Activated CD4-positive, alpha-beta T cell treated with anti-CD3 and anti-CD28 coated beads for 36 hours (primary cell): ENCODE measurements at regions not wholly inside any gene's neighbourhood (a gene's known extent, or its start where the extent isn't known, plus 50 kb on each side); places are given as distances from the start of the nearest gene placed in this dataset.

Source experiments
- ATAC-seq: fragments of 200-7000 bp; cut with Tn5 transposase; one replicate; pipeline ENCODE4 v1.10.0; 2021; ENCODE audit warnings: mild to moderate bottlenecking, moderate library complexity
- CTCF ChIA-PET: fragments of 350-600 bp; sonication (Branson Sonifier 250); formaldehyde crosslinking; loops from one replicate; lab custom pipeline; 2021; ENCODE audit warnings: antibody characterized with exemption; lab: Charles Lee
- POLR2A ChIA-PET: fragments of 350-600 bp; sonication (Branson Sonifier 250); formaldehyde crosslinking; loops from one replicate; lab custom pipeline; 2021; ENCODE audit warnings: antibody characterized with exemption, inconsistent platforms; lab: Charles Lee
- DNase-seq: peaks from one replicate; pipeline ENCODE4 v3.0.0-alpha.2; 2020
- H3K27ac Mint-ChIP-seq: one replicate; pipeline ENCODE4 v1.8.0; 2021; ENCODE audit warnings: mixed read lengths
- H3K27me3 Mint-ChIP-seq: one replicate; pipeline ENCODE4 v1.8.0; 2021; ENCODE audit warnings: mixed read lengths
- H3K36me3 Mint-ChIP-seq: one replicate; pipeline ENCODE4 v1.8.0; 2021; ENCODE audit warnings: low read depth, mixed read lengths
- H3K4me1 Mint-ChIP-seq: one replicate; pipeline ENCODE4 v1.8.0; 2021; ENCODE audit warnings: mixed read lengths
- H3K4me3 Mint-ChIP-seq: one replicate; pipeline ENCODE4 v1.8.0; 2021; ENCODE audit warnings: mild to moderate bottlenecking, moderate library complexity, mixed read lengths
- H3K9me3 Mint-ChIP-seq: one replicate; pipeline ENCODE4 v1.8.0; 2021; ENCODE audit warnings: low read depth, mixed read lengths
- intact Hi-C, 2 experiments: fragments of 100-400 bp; cut with DNase I in 1 of 2; cut with micrococcal nuclease in 1 of 2; formaldehyde crosslinking; loops; one replicate each; pipeline versions ENCODE4 v1.14.2 to v1.15.1; 2022 to 2024; cut with DNase I, micrococcal nuclease

- intact Hi-C loops: no loop called here
- DNase-seq: no peak
- ATAC-seq: no peak
- H3K4me3 Mint-ChIP-seq: no peak overlapping the region
- H3K4me1 Mint-ChIP-seq: no peaks in the 10 kb centered on the region
- no peak overlapping the region for H3K27ac Mint-ChIP-seq
- no peaks in the 10 kb centered on the region for H3K9me3 Mint-ChIP-seq
- no peaks in the 10 kb centered on the region for H3K36me3 Mint-ChIP-seq
- H3K27me3 Mint-ChIP-seq: peaks cover 6% of the 10 kb centered on the region
- ChIA-PET POLR2A (no interaction called here), CTCF (no interaction called here)
Observed at GRCh38 chr16:5465714-5466113, 368.1 kb upstream of the EEF2KMT start.

DNA sequence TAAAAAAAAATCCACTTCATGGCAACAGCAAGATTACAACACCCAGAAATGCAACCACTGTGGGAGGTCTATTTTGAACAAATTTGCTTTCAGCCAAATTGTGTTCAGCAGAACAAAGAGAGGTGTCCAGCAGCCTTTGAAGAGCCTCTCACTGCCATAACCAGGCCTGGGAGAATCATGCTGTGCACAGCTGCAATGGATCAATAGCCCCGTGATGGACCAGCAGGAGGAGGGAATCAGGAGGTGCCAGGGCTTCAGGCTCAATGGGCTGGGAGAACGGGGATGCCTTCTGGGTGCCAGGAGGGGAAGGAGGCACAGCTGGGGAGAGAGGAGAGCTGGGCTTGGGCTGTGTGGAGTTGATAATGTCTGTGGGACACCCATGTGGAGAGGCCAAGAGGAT, 366.2 kb upstream of the EEF2KMT start:
- intact Hi-C loops: no loop called here
- no peak overlapping the region for H3K4me3 Mint-ChIP-seq
- peaks cover 5% of the 10 kb centered on the region for H3K27me3 Mint-ChIP-seq
- no peak for DNase-seq
- no peaks in the 10 kb centered on the region for H3K4me1 Mint-ChIP-seq
- H3K9me3 Mint-ChIP-seq: no peaks in the 10 kb centered on the region
- CTCF ChIA-PET: no interaction called here
- H3K27ac Mint-ChIP-seq: no peak overlapping the region
- ATAC-seq: no peak
- POLR2A ChIA-PET: no interaction called here
- no peaks in the 10 kb centered on the region for H3K36me3 Mint-ChIP-seq

DNA sequence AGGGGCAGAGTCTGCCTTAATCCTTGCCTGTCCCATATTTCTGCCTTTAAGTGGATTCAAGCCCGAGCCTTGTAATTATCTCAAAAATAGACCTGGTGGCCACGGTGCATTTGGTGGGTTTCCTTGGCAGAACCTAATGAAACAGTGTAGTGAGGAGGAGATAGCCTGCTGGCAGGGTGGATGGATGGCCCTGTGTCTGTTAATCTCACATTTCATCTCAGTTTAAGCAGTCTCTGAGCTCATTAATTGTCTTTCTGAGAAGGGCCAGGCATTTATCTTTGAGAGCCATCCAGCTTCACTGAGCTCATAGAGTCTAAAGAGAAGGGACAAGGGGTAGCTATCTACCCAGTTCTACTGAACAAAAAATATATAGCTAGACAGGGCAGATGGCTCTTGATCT, 364.0 kb upstream of the EEF2KMT start:
- peaks cover 5% of the 10 kb centered on the region for H3K27me3 Mint-ChIP-seq
- DNase-seq (no peak), ATAC-seq (no peak)
- POLR2A ChIA-PET: no interaction called here
- intact Hi-C loops: no loop called here
- H3K9me3 Mint-ChIP-seq: peaks cover 2% of the 10 kb centered on the region
- no peak overlapping the region for H3K27ac Mint-ChIP-seq
- CTCF ChIA-PET: no interaction called here
- H3K4me1 Mint-ChIP-seq: no peaks in the 10 kb centered on the region
- no peak overlapping the region for H3K4me3 Mint-ChIP-seq
- no peaks in the 10 kb centered on the region for H3K36me3 Mint-ChIP-seq

DNA sequence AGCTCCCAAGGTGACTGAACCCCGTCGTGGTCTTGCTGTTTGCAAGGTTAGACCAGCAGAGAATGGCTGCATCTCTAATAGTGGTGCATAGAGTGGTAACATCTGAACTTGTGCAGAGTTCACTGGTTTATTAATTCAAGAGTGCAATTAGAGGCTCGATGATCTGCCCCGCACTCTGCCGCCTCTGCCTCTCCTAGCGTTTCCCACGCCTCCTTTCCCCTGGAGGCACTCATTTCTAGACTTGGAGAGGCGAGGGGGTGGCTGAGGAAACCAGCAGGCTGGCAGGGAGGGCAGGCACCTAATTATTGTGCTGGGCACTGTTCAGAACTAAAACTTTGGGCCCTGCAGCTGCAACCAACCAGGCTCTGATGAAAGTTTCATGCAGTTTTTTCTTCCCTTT, 363.5 kb upstream of the EEF2KMT start:
- ChIA-PET CTCF (no interaction called here), POLR2A (no interaction called here)
- Mint-ChIP-seq H3K4me3 (no peak overlapping the region), H3K27ac (no peak overlapping the region), H3K36me3 (no peaks in the 10 kb centered on the region), H3K27me3 (peaks cover 5% of the 10 kb centered on the region), H3K9me3 (peaks cover 2% of the 10 kb centered on the region), H3K4me1 (no peaks in the 10 kb centered on the region)
- intact Hi-C loops: no loop called here
- DNase-seq (no peak), ATAC-seq (no peak)

DNA sequence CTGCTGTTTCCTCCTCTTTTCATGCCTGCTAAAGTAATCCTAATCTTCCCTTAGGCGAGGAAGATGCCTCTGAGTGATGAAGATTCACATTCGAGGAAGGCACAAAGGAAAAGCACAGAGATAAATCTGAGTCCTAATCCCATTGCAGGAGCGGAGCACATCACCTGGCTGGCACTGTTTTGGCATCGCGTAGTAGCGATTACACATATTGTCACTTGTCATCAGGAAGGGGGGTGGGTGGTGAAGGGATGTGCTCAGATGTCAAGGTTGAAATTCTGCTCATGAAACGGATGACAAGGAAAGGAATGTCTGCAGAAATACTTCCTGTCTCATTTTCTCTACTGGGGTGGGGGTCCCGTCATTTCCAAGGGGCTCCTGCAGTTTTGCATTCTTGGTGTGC, 363.1 kb upstream of the EEF2KMT start:
- peaks cover 5% of the 10 kb centered on the region for H3K27me3 Mint-ChIP-seq
- no peak overlapping the region for H3K4me3 Mint-ChIP-seq
- no peak overlapping the region for H3K27ac Mint-ChIP-seq
- POLR2A ChIA-PET: no interaction called here
- ATAC-seq (no peak), DNase-seq (no peak)
- intact Hi-C loops: no loop called here
- no peaks in the 10 kb centered on the region for H3K4me1 Mint-ChIP-seq
- H3K9me3 Mint-ChIP-seq: peaks cover 2% of the 10 kb centered on the region
- CTCF ChIA-PET: no interaction called here
- H3K36me3 Mint-ChIP-seq: no peaks in the 10 kb centered on the region

DNA sequence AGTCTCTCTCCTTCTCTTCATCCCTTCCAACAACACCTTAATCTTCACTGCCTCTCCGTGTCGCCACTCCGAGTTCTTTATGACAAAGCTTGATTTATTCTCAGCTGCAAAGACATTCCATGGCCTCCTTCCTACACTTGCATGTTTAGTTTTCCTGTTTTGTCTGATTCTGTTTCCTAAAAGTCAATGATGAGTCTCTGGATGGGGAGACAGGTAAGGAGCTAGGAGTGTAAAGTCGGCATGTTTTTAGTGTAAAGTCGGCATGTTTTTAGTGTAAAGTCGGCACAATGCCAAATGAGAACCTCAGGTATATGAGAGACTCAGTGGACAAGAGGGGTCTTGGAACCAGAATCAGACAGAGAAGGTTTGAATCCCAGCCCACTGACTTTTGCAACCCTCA, 362.3 kb upstream of the EEF2KMT start:
- CTCF ChIA-PET: no interaction called here
- Mint-ChIP-seq H3K36me3 (no peaks in the 10 kb centered on the region), H3K27ac (no peak overlapping the region), H3K4me1 (no peaks in the 10 kb centered on the region), H3K9me3 (peaks cover 2% of the 10 kb centered on the region), H3K4me3 (no peak overlapping the region), H3K27me3 (peaks cover 5% of the 10 kb centered on the region)
- DNase-seq: no peak
- POLR2A ChIA-PET: no interaction called here
- intact Hi-C loops: no loop called here
- ATAC-seq: no peak

GRCh38 chr16:5455110-5455509, 357.5 kb upstream of the EEF2KMT start:
- no peak overlapping the region for H3K4me3 Mint-ChIP-seq
- H3K9me3 Mint-ChIP-seq: peaks cover 2% of the 10 kb centered on the region
- CTCF ChIA-PET: no interaction called here
- ATAC-seq: no peak
- peaks cover 11% of the 10 kb centered on the region for H3K27me3 Mint-ChIP-seq
- no peak for DNase-seq
- POLR2A ChIA-PET: no interaction called here
- intact Hi-C loops: no loop called here
- H3K36me3 Mint-ChIP-seq: no peaks in the 10 kb centered on the region
- H3K27ac Mint-ChIP-seq: no peak overlapping the region
- H3K4me1 Mint-ChIP-seq: no peaks in the 10 kb centered on the region

DNA sequence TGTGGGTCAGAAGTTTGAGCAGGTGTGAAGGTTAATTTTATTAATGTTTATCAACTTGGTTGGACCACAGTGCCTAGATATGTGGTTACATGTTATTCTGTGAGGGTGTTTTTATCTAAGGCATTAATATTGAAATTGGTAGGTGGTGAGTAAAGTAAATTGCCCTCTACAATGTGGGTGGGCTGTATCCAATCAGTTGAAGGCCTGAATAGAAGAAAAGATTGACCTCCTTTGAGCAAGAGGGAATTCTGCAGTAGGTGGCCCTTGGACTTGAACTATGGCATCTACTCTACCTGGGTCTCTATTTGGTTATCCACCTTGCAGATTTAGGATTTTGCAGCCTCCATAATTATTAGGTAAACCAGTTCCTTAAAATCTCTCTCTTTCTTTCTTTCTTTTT, 356.8 kb upstream of the EEF2KMT start:
- CTCF ChIA-PET: no interaction called here
- DNase-seq (no peak), ATAC-seq (no peak)
- no peaks in the 10 kb centered on the region for H3K4me1 Mint-ChIP-seq
- peaks cover 5% of the 10 kb centered on the region for H3K27me3 Mint-ChIP-seq
- intact Hi-C loops: no loop called here
- H3K36me3 Mint-ChIP-seq: no peaks in the 10 kb centered on the region
- H3K4me3 Mint-ChIP-seq: no peak overlapping the region
- POLR2A ChIA-PET: no interaction called here
- peaks cover 2% of the 10 kb centered on the region for H3K9me3 Mint-ChIP-seq
- H3K27ac Mint-ChIP-seq: no peak overlapping the region

GRCh38 chr16:5451641-5452040, 354.0 kb upstream of the EEF2KMT start:
- ATAC-seq: no peak
- Mint-ChIP-seq H3K27ac (no peak overlapping the region), H3K9me3 (peaks cover under 1% of the 10 kb centered on the region), H3K36me3 (no peaks in the 10 kb centered on the region), H3K27me3 (peaks cover 11% of the 10 kb centered on the region), H3K4me1 (no peaks in the 10 kb centered on the region), H3K4me3 (no peak overlapping the region)
- intact Hi-C loops: no loop called here
- ChIA-PET CTCF (no interaction called here), POLR2A (no interaction called here)
- DNase-seq: no peak

DNA sequence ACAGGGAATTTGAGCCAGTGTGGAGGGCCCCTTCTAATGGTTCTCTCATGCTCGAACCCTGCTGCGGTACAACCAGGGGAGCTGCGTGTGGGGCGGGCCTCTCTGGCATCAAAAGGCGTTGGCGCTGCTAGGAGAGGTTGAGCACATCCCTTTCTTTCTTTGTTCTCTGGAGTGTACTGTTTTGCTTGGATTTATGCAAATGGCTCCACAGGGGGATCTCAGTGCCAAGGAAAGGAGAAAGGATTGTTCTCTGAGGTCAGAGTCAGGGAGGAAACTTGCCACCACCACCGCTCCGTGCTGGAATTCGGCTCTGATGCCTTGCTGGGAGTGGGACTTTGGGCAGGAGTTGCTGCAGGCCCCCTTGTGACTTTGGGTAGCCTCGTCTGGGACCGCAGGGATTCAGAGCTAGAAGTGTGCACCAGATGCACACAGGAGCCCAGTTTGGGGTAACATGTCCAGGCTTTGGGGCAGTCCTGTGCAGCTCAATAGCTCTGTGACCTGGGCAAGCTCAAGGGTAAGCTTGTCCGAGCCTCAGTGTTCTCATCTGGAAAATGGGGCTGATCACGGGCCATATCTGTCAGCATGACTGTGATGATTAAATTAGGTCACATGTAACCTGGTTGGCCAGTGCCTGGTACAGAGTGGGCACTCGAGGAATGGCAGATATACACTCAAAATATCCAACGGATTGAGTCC, 353.0 kb upstream of the EEF2KMT start:
- Mint-ChIP-seq H3K4me3 (no peak overlapping the region), H3K9me3 (no peaks in the 10 kb centered on the region), H3K36me3 (no peaks in the 10 kb centered on the region), H3K27ac (no peak overlapping the region), H3K27me3 (peaks cover 11% of the 10 kb centered on the region), H3K4me1 (no peaks in the 10 kb centered on the region)
- no peak for ATAC-seq
- CTCF ChIA-PET: no interaction called here
- DNase-seq: no peak
- POLR2A ChIA-PET: no interaction called here
- intact Hi-C loops: no loop called here

DNA sequence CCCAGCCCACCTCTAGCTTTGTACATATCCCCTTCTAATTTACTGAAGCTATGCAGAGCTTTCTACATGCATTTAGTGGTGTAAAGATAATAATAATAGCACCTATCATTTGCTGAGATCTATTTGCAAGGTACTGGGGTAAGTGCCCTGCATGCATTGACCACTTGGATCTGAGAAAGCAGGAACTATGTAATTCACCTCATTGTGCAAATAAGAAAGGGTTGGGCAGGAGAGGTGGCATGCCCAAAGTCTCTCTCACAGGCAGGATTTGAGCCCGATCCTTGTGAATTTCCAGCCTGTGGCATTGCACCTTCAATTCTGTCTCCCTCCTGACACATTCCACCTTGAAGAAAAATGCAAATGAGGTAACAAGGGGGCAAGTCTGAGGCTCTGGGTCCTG, 352.3 kb upstream of the EEF2KMT start:
- H3K27me3 Mint-ChIP-seq: peaks cover 11% of the 10 kb centered on the region
- H3K27ac Mint-ChIP-seq: no peak overlapping the region
- H3K4me3 Mint-ChIP-seq: no peak overlapping the region
- DNase-seq (no peak), ATAC-seq (no peak)
- H3K4me1 Mint-ChIP-seq: no peaks in the 10 kb centered on the region
- intact Hi-C loops: no loop called here
- CTCF ChIA-PET: no interaction called here
- POLR2A ChIA-PET: no interaction called here
- no peaks in the 10 kb centered on the region for H3K36me3 Mint-ChIP-seq
- H3K9me3 Mint-ChIP-seq: no peaks in the 10 kb centered on the region

- Mint-ChIP-seq H3K27ac (no peak overlapping the region), H3K4me1 (no peaks in the 10 kb centered on the region), H3K27me3 (peaks cover 11% of the 10 kb centered on the region), H3K9me3 (no peaks in the 10 kb centered on the region), H3K4me3 (no peak overlapping the region), H3K36me3 (no peaks in the 10 kb centered on the region)
- intact Hi-C loops: no loop called here
- DNase-seq (no peak), ATAC-seq (no peak)
- POLR2A ChIA-PET: no interaction called here
- CTCF ChIA-PET: interaction anchor here (0.7 kb wide), 2 partner anchors 64 to 463 kb away, joined by 3 read pairs; no protein-coding TSS in a partner anchor
Observed at GRCh38 chr16:5448798-5449197, 351.2 kb upstream of the EEF2KMT start.

DNA sequence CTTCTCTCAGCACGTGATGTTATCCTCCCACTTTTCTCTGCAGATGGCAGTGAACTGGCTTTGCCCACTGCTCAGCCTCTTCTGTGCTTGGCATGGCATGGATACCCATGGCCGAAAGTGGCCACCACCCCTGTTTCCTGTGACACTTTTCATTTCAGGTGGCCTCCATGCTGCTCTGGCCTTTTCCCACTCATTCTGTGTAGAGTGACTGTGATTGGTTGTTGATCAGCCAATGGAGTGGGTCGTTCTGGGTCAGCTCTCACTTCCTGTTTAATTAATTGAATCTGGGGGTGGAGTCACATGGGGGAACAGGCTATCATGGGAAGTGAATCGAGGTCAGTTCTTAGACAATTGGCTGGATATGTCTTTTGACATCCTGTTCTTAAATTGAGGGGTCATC, 350.1 kb upstream of the EEF2KMT start:
- intact Hi-C loops: no loop called here
- Mint-ChIP-seq H3K4me3 (no peak overlapping the region), H3K27me3 (peaks cover 7% of the 10 kb centered on the region), H3K36me3 (no peaks in the 10 kb centered on the region), H3K27ac (no peak overlapping the region), H3K9me3 (no peaks in the 10 kb centered on the region), H3K4me1 (no peaks in the 10 kb centered on the region)
- ATAC-seq (no peak), DNase-seq (no peak)
- POLR2A ChIA-PET: no interaction called here
- CTCF ChIA-PET: no interaction called here
